Astrocyte (in vitro differentiated cells and primary cell): ENCODE measurements at regions not wholly inside any gene's neighbourhood (a gene's known extent, or its start where the extent isn't known, plus 50 kb on each side); places are given as distances from the start of the nearest gene placed in this dataset.

Experiments
- EZH2 ChIP-seq: IDR thresholded peaks from 2 replicates; pipeline ENCODE4 v1.6.1; 2012; ENCODE audit warnings: mild to moderate bottlenecking, low read length, inconsistent platforms; ENCODE audit not compliant: insufficient read depth
- TF ChIP-seq, protein P1 (sequence below): IDR thresholded peaks from 2 replicates; pipeline ENCODE4 v1.5.1; 2011; ENCODE audit warnings: low read depth, mild to moderate bottlenecking, inconsistent platforms, low read length, moderate library complexity; ENCODE audit not compliant: insufficient read depth

DNA sequence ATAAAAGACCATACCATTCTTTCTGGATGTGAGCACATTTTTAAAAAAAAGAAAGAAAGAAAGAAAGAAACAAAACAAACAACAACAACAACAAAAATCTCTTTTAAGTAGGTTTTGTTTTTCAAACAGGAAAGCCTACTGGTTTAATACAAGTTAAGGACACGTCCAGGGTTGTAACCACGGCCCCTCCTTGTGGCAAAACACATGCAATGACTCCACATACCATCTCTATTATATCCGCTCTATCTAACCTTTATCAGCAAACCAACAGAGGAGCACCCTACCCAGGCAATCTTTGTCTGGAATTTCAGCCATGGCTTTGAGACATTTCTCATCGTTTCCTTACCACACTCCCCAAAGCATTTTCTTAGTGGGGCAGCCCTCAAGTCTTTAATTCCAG lies 360.5 kb upstream of the TMPO start:
- no peak for TF ChIP-seq EZH2
- TF ChIP-seq, protein P1, sequence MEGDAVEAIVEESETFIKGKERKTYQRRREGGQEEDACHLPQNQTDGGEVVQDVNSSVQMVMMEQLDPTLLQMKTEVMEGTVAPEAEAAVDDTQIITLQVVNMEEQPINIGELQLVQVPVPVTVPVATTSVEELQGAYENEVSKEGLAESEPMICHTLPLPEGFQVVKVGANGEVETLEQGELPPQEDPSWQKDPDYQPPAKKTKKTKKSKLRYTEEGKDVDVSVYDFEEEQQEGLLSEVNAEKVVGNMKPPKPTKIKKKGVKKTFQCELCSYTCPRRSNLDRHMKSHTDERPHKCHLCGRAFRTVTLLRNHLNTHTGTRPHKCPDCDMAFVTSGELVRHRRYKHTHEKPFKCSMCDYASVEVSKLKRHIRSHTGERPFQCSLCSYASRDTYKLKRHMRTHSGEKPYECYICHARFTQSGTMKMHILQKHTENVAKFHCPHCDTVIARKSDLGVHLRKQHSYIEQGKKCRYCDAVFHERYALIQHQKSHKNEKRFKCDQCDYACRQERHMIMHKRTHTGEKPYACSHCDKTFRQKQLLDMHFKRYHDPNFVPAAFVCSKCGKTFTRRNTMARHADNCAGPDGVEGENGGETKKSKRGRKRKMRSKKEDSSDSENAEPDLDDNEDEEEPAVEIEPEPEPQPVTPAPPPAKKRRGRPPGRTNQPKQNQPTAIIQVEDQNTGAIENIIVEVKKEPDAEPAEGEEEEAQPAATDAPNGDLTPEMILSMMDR, result peak; percentile 14
